ENCODE measurements at regions not wholly inside any gene's neighbourhood (a gene's known extent, or its start where the extent isn't known, plus 50 kb on each side); places are given as distances from the start of the nearest gene placed in this dataset.

DNA sequence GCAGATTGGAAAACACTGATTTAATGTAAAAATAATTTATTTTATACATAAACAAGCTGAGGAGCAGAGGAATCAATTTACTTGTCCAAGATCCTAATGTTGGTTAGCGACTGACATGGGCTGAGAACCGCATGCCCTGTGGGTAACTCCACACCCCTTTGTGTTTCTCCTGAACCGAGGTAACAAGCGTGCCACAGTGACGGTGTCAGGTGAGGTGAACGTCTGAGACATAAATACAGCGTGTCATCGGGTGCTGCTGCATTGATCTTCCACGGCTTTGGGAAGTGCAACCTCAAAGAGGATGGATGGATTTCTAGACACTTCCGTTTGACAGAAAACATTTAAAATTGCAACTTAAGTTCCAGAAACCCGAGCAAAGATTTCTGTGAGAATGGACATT is 386.8 kb upstream of the ADARB2 start:
- no peak for DNase-seq (ENCODE audit: low spot score, unreplicated experiment)
- Mint-ChIP-seq H3K9me3 (ENCODE audit: low read depth) (peaks cover 4% of the 10 kb centered on the region), H3K4me3 (ENCODE audit: low read depth) (no peak overlapping the region), H3K36me3 (ENCODE audit: insufficient read depth) (no peaks in the 10 kb centered on the region), H3K4me1 (ENCODE audit: low read depth) (peaks cover 7% of the 10 kb centered on the region), H3K27ac (no peak overlapping the region), H3K27me3 (no peaks in the 10 kb centered on the region)
- TF ChIP-seq, protein P1, sequence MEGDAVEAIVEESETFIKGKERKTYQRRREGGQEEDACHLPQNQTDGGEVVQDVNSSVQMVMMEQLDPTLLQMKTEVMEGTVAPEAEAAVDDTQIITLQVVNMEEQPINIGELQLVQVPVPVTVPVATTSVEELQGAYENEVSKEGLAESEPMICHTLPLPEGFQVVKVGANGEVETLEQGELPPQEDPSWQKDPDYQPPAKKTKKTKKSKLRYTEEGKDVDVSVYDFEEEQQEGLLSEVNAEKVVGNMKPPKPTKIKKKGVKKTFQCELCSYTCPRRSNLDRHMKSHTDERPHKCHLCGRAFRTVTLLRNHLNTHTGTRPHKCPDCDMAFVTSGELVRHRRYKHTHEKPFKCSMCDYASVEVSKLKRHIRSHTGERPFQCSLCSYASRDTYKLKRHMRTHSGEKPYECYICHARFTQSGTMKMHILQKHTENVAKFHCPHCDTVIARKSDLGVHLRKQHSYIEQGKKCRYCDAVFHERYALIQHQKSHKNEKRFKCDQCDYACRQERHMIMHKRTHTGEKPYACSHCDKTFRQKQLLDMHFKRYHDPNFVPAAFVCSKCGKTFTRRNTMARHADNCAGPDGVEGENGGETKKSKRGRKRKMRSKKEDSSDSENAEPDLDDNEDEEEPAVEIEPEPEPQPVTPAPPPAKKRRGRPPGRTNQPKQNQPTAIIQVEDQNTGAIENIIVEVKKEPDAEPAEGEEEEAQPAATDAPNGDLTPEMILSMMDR (IDR thresholded peaks at IDR 0.05; ENCODE audit: unreplicated experiment) = no peak

DNA sequence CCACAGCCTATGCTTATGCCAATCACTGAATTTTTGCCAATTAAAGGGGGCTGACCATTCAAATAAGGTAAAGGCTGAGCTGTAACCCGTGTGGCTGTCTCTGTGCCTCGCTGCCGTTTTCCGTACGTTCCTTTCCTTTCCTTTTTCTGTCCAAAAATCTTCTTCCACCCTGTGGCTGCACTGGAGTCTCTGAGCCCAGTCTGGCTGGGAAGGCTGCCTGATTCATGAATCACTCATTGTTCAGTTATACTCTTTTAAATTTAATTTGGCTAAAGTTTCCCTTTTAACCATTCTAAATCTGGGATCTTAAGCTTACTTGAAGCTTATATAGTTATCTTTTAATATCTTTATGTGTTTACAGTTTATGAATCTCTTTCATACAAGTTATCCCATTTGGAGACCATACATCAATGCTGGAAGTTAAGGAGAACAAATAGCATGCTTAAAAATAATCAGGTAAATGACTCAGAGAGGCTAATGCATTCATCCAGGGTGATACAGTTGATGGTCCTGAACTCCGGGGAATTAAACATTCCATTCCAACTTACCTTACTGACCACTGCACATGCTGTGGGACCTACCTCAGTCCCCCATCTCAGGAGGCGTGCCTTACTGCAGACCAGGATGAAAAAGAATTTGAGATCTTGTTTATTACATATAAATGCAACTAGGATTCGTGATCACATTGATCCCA is 385.3 kb upstream of the ADARB2 start:
- TF ChIP-seq, protein P1 (IDR thresholded peaks at IDR 0.05; ENCODE audit: unreplicated experiment) = no peak
- Mint-ChIP-seq H3K4me1 (ENCODE audit: low read depth) (peaks cover 7% of the 10 kb centered on the region), H3K27ac (no peak overlapping the region), H3K9me3 (ENCODE audit: low read depth) (peaks cover 4% of the 10 kb centered on the region), H3K36me3 (ENCODE audit: insufficient read depth) (no peaks in the 10 kb centered on the region), H3K4me3 (ENCODE audit: low read depth) (no peak overlapping the region), H3K27me3 (no peaks in the 10 kb centered on the region)
- DNase-seq (ENCODE audit: low spot score, unreplicated experiment) = no peak

DNA sequence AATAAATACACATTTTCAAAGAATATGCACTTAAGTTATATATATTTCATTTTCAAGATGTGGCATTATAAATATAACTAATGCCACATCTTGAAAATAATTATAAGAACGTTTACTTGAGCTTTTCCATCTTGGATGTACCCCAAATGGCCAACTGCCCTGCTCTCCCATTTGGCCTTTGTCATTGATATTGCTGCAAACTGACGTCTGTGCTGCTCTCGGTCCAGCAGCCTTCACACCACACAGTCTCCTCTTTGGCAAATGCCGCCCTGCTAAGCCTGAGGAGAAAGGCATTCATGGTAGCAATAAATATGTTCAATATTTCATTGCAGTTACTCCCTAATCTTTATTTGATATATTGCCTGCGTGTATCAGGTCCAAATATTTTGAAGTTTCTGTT is 384.6 kb upstream of the ADARB2 start:
- Mint-ChIP-seq H3K4me3 (ENCODE audit: low read depth) (no peak overlapping the region), H3K4me1 (ENCODE audit: low read depth) (peaks cover 7% of the 10 kb centered on the region), H3K27ac (no peak overlapping the region), H3K9me3 (ENCODE audit: low read depth) (peaks cover 4% of the 10 kb centered on the region), H3K27me3 (no peaks in the 10 kb centered on the region), H3K36me3 (ENCODE audit: insufficient read depth) (no peaks in the 10 kb centered on the region)
- TF ChIP-seq, protein P1 (IDR thresholded peaks at IDR 0.05; ENCODE audit: unreplicated experiment) = no peak
- no peak for DNase-seq (ENCODE audit: low spot score, unreplicated experiment)

DNA sequence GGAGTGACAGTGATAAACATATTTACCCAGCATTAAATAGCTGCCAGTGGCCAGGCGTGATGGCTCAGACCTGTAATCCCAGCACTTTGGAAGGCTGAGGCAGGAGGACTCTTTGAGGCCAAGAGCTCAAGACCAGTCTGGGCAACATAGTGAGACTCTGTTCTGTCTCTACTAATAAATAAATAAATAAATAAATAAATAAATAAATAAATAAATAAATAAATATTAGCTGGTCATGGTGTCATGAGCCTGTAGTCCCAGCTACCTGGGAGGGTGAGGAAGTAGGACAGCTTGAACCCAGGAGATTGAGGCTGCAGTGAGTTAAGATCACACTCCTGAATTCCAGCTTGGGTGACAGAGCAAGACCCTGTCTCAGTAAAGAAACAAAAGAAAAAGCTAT is 384.0 kb upstream of the ADARB2 start:
- peaks cover 4% of the 10 kb centered on the region for H3K9me3 Mint-ChIP-seq (ENCODE audit: low read depth)
- no peak overlapping the region for H3K27ac Mint-ChIP-seq
- TF ChIP-seq, protein P1 (IDR thresholded peaks at IDR 0.05; ENCODE audit: unreplicated experiment) = no peak
- no peaks in the 10 kb centered on the region for H3K36me3 Mint-ChIP-seq (ENCODE audit: insufficient read depth)
- DNase-seq (ENCODE audit: low spot score, unreplicated experiment) = no peak
- H3K4me1 Mint-ChIP-seq (ENCODE audit: low read depth) = peaks cover 7% of the 10 kb centered on the region
- no peak overlapping the region for H3K4me3 Mint-ChIP-seq (ENCODE audit: low read depth)
- no peaks in the 10 kb centered on the region for H3K27me3 Mint-ChIP-seq

DNA sequence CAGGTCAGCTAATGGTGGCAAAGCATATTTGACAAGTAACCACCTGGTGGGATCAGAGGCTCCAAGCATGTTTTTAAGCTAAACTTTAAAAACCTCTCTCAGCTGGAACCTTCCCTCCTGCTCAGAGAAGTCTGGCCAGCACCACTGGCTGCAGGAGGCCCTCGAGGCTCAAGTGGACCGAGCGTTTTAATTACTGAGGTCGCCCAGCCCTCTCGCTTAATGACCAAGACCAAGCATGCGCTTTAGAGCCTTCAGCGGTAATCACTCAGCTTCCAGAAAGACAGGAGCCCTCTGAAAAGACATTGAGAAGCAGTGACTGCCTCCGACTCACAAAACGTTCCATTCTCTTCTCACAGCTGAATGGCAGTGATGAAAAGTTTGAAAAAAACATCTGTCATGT is 383.4 kb upstream of the ADARB2 start:
- DNase-seq (ENCODE audit: low spot score, unreplicated experiment) = no peak

More for the DNA sequence above, 383.4 kb upstream of the ADARB2 start:
- no peak overlapping the region for H3K4me3 Mint-ChIP-seq (ENCODE audit: low read depth)
- no peaks in the 10 kb centered on the region for H3K36me3 Mint-ChIP-seq (ENCODE audit: insufficient read depth)
- H3K27ac Mint-ChIP-seq = no peak overlapping the region
- TF ChIP-seq, protein P1 (IDR thresholded peaks at IDR 0.05; ENCODE audit: unreplicated experiment) = no peak
- peaks cover 7% of the 10 kb centered on the region for H3K4me1 Mint-ChIP-seq (ENCODE audit: low read depth)
- H3K27me3 Mint-ChIP-seq = no peaks in the 10 kb centered on the region
- peaks cover 4% of the 10 kb centered on the region for H3K9me3 Mint-ChIP-seq (ENCODE audit: low read depth)
